Neuronal stem cell (in vitro differentiated cells): ENCODE measurements at regions not wholly inside any gene's neighbourhood (a gene's known extent, or its start where the extent isn't known, plus 50 kb on each side); places are given as distances from the start of the nearest gene placed in this dataset.

Experiments used
- DNase-seq: peaks from one replicate; pipeline ENCODE4 v3.0.0-alpha.2; 2013; ENCODE audit warnings: low spot score
- H2AFZ ChIP-seq: one replicate; pipeline ENCODE4 v1.6.1; 2013; ENCODE audit warnings: mild to moderate bottlenecking, low read length, inconsistent platforms
- H2AK5ac ChIP-seq: 2 replicates; pipeline ENCODE4 v1.6.1; 2013; ENCODE audit warnings: low read depth, mild to moderate bottlenecking, inconsistent platforms, low read length, moderate library complexity, mixed read lengths
- H2BK120ac ChIP-seq: 2 replicates; pipeline ENCODE4 v1.6.1; 2013; ENCODE audit warnings: low read depth, mild to moderate bottlenecking, inconsistent platforms, low read length, moderate library complexity, mixed read lengths
- H2BK12ac ChIP-seq: one replicate; pipeline ENCODE4 v1.6.1; 2013; ENCODE audit warnings: low read length, inconsistent platforms
- H2BK15ac ChIP-seq: 2 replicates; pipeline ENCODE4 v1.6.1; 2013; ENCODE audit warnings: mild to moderate bottlenecking, low read length, inconsistent platforms, mixed read lengths
- H2BK5ac ChIP-seq: one replicate; pipeline ENCODE4 v1.6.1; 2013; ENCODE audit warnings: inconsistent platforms, mild to moderate bottlenecking, low read length, moderate library complexity
- H3K14ac ChIP-seq: one replicate; pipeline ENCODE4 v1.6.1; 2013; ENCODE audit warnings: low read length, inconsistent platforms
- H3K18ac ChIP-seq: 2 replicates; pipeline ENCODE4 v1.6.1; 2013; ENCODE audit warnings: low read length, inconsistent platforms
- H3K23ac ChIP-seq: 2 replicates; pipeline ENCODE4 v1.6.1; 2013; ENCODE audit warnings: low read depth, mild to moderate bottlenecking, mixed read lengths, low read length, inconsistent platforms; ENCODE audit not compliant: poor library complexity
- H3K27ac ChIP-seq: replicated peaks from 3 replicates; pipeline ENCODE4 v1.5.1; 2013; ENCODE audit warnings: low read length, inconsistent platforms
- H3K27me3 ChIP-seq, 3 experiments: 2 replicates each; pipeline ENCODE4 v1.6.1; 2013; ENCODE audit warnings: low read length in 3 of 3, mild to moderate bottlenecking in 2 of 3, inconsistent platforms in 1 of 3, low read depth in 1 of 3, mixed read lengths in 1 of 3, moderate library complexity in 1 of 3; ENCODE audit not compliant: control insufficient read depth in 3 of 3, insufficient read depth in 3 of 3
- H3K36me3 ChIP-seq, 2 donors: replicated peaks in 1 of 2; 2 replicates each; pipeline ENCODE4 v1.6.1; 2013; ENCODE audit warnings: low read length in 2 of 2; ENCODE audit not compliant: control insufficient read depth in 2 of 2, insufficient read depth in 2 of 2
- H3K4ac ChIP-seq: 2 replicates; pipeline ENCODE4 v1.6.1; 2013; ENCODE audit warnings: inconsistent platforms, mild to moderate bottlenecking, low read length, moderate library complexity
- H3K4me1 ChIP-seq, 2 donors: 1 replicate in 1 of 2; 2 replicates in 1 of 2; pipeline ENCODE4 v1.6.1; 2013; ENCODE audit warnings: low read length in 2 of 2, low read depth in 1 of 2; ENCODE audit not compliant: control insufficient read depth in 2 of 2, insufficient read depth in 1 of 2
- H3K4me2 ChIP-seq: one replicate; pipeline ENCODE4 v1.6.1; 2013; ENCODE audit warnings: mild to moderate bottlenecking, low read length, inconsistent platforms; ENCODE audit not compliant: insufficient read depth, poor library complexity, severe bottlenecking
- H3K4me3 ChIP-seq, 2 donors: 2 replicates each; pipeline ENCODE4 v1.5.1; 2013; ENCODE audit warnings: low read length in 2 of 2, mild to moderate bottlenecking in 2 of 2, inconsistent platforms in 1 of 2, moderate library complexity in 1 of 2
- H3K79me1 ChIP-seq: one replicate; pipeline ENCODE4 v1.6.1; 2013; ENCODE audit warnings: low read depth, mild to moderate bottlenecking, inconsistent platforms, low read length, moderate library complexity
- H3K9ac ChIP-seq: one replicate; pipeline ENCODE4 v1.6.1; 2013; ENCODE audit warnings: mild to moderate bottlenecking, low read depth, low read length, inconsistent platforms; ENCODE audit not compliant: poor library complexity
- H3K9me3 ChIP-seq, 2 donors: replicated peaks in 1 of 2; 2 replicates each; pipeline versions ENCODE3 to v1.6.1; 2013; ENCODE audit warnings: low read length in 2 of 2, mild to moderate bottlenecking in 2 of 2, inconsistent platforms in 1 of 2, low read depth in 1 of 2, mixed read lengths in 1 of 2, moderate library complexity in 1 of 2; ENCODE audit not compliant: control insufficient read depth in 2 of 2, insufficient read depth in 1 of 2
- H4K8ac ChIP-seq: one replicate; pipeline ENCODE4 v1.6.1; 2013; ENCODE audit warnings: low read depth, mild to moderate bottlenecking, inconsistent platforms, low read length, moderate library complexity
- H4K91ac ChIP-seq: one replicate; pipeline ENCODE4 v1.6.1; 2013; ENCODE audit warnings: low read length, low read depth, mild to moderate bottlenecking, inconsistent platforms; ENCODE audit not compliant: poor library complexity
- WGBS, 2 donors: extraction: QIAGEN DNeasy Blood & Tissue Kit; methylation state at CpG; one replicate each; pipeline ENCODE4 v1.1.7; 2013; ENCODE audit warnings: missing lambda C conversion rate in 2 of 2, mixed read lengths in 1 of 2; ENCODE audit not compliant: insufficient read length in 2 of 2, insufficient replicate concordance in 1 of 2; ENCODE audit errors: extremely low coverage in 2 of 2; 5-methylcytosine and 5-hydroxymethylcytosine counted together

- no peaks in the 10 kb centered on the region for H3K79me1 ChIP-seq
- H3K9ac ChIP-seq: no peak overlapping the region
- H3K27ac ChIP-seq: no peak overlapping the region
- no peak overlapping the region for H2BK5ac ChIP-seq
- H3K14ac ChIP-seq: no peak overlapping the region
- no peak overlapping the region for H2BK15ac ChIP-seq
- H2BK120ac ChIP-seq: no peak overlapping the region
- H3K4me3 ChIP-seq: no peak overlapping the region
- no peak overlapping the region for H2AFZ ChIP-seq
- H3K4ac ChIP-seq: no peak overlapping the region
- no peaks in the 10 kb centered on the region for H3K36me3 ChIP-seq
- H3K9me3 ChIP-seq: no peaks in the 10 kb centered on the region
- H3K27me3 ChIP-seq: no peaks in the 10 kb centered on the region
- no peak overlapping the region for H2AK5ac ChIP-seq
- no peak overlapping the region for H4K8ac ChIP-seq
- no peak overlapping the region for H3K4me2 ChIP-seq
- H3K23ac ChIP-seq: no peak overlapping the region
- H3K18ac ChIP-seq: no peak overlapping the region
- no peak overlapping the region for H4K91ac ChIP-seq
- no peak overlapping the region for H2BK12ac ChIP-seq
- DNase-seq: no peak
- WGBS, 2 donors: no CpG with 5 or more reads among the region's 2 CpGs
- H3K4me1 ChIP-seq: no peaks in the 10 kb centered on the region
Measured at GRCh38 chr9:29588361-29588760, 2015.1 kb upstream of the C9orf72 start.

GRCh38 chr9:29609282-29609681, 2036.0 kb upstream of the C9orf72 start:
- H3K79me1 ChIP-seq: no peaks in the 10 kb centered on the region
- DNase-seq: no peak
- H2BK5ac ChIP-seq: no peak overlapping the region
- H3K4ac ChIP-seq: no peak overlapping the region
- H2AFZ ChIP-seq: no peak overlapping the region
- no CpG with 5 or more reads among the region's 2 CpGs for WGBS, 2 donors
- no peak overlapping the region for H3K23ac ChIP-seq
- H3K27ac ChIP-seq: no peak overlapping the region
- no peak overlapping the region for H3K9ac ChIP-seq
- no peak overlapping the region for H2BK12ac ChIP-seq
- no peak overlapping the region for H3K14ac ChIP-seq
- no peak overlapping the region for H4K8ac ChIP-seq
- no peak overlapping the region for H2BK15ac ChIP-seq
- no peaks in the 10 kb centered on the region for H3K27me3 ChIP-seq
- H3K9me3 ChIP-seq: no peaks in the 10 kb centered on the region
- no peak overlapping the region for H2BK120ac ChIP-seq
- H3K18ac ChIP-seq: no peak overlapping the region
- H3K4me1 ChIP-seq: peaks cover 0 to 2% of the 10 kb centered on the region in 2 donors
- no peaks in the 10 kb centered on the region for H3K36me3 ChIP-seq
- no peak overlapping the region for H3K4me2 ChIP-seq
- H3K4me3 ChIP-seq: no peak overlapping the region
- H2AK5ac ChIP-seq: no peak overlapping the region
- H4K91ac ChIP-seq: no peak overlapping the region

GRCh38 chr9:29613773-29614172, 2040.5 kb upstream of the C9orf72 start:
- Histone ChIP-seq H2BK15ac (no peak overlapping the region), H3K23ac (no peak overlapping the region), H2AK5ac (no peak overlapping the region), H3K4ac (no peak overlapping the region), H3K36me3 (no peaks in the 10 kb centered on the region), H3K27ac (no peak overlapping the region), H2BK120ac (no peak overlapping the region), H3K18ac (no peak overlapping the region), H3K9ac (no peak overlapping the region), H3K4me1 (peaks cover 0 to 3% of the 10 kb centered on the region in 2 donors), H4K8ac (no peak overlapping the region), H3K14ac (no peak overlapping the region), H3K4me3 (no peak overlapping the region), H2BK12ac (no peak overlapping the region), H3K79me1 (no peaks in the 10 kb centered on the region), H3K4me2 (no peak overlapping the region), H2AFZ (no peak overlapping the region), H2BK5ac (no peak overlapping the region), H4K91ac (no peak overlapping the region), H3K27me3 (no peaks in the 10 kb centered on the region), H3K9me3 (no peaks in the 10 kb centered on the region)
- DNase-seq: no peak
- no CpG with 5 or more reads among the region's 1 CpG for WGBS, 2 donors

- no peak overlapping the region for H2BK120ac ChIP-seq
- no peaks in the 10 kb centered on the region for H3K36me3 ChIP-seq
- H3K4ac ChIP-seq: no peak overlapping the region
- H3K9ac ChIP-seq: no peak overlapping the region
- H3K79me1 ChIP-seq: no peaks in the 10 kb centered on the region
- H3K27ac ChIP-seq: no peak overlapping the region
- WGBS, 2 donors: no CpG with 5 or more reads among the region's 2 CpGs
- no peak overlapping the region for H2BK15ac ChIP-seq
- no peak overlapping the region for H4K8ac ChIP-seq
- no peak overlapping the region for H3K4me3 ChIP-seq
- H3K18ac ChIP-seq: no peak overlapping the region
- H2AK5ac ChIP-seq: no peak overlapping the region
- no peaks in the 10 kb centered on the region for H3K27me3 ChIP-seq
- no peak overlapping the region for H3K23ac ChIP-seq
- no peak overlapping the region for H2BK12ac ChIP-seq
- H3K14ac ChIP-seq: no peak overlapping the region
- H4K91ac ChIP-seq: no peak overlapping the region
- peaks cover 0 to 3% of the 10 kb centered on the region in 2 donors for H3K4me1 ChIP-seq
- no peak overlapping the region for H2BK5ac ChIP-seq
- H2AFZ ChIP-seq: no peak overlapping the region
- no peaks in the 10 kb centered on the region for H3K9me3 ChIP-seq
- no peak overlapping the region for H3K4me2 ChIP-seq
- DNase-seq: no peak
Measured at GRCh38 chr9:29616844-29617243, 2043.6 kb upstream of the C9orf72 start.
